GM12878 (cell line): ENCODE measurements at regions not wholly inside any gene's neighbourhood (a gene's known extent, or its start where the extent isn't known, plus 50 kb on each side); places are given as distances from the start of the nearest gene placed in this dataset.

ENCODE experiments used
- ATAC-seq: fragments of 200-7000 bp; cut with Tn5 transposase; 3 replicates; pipeline ENCODE4 v1.9.1; 2020; ENCODE audit warnings: mild to moderate bottlenecking, moderate library complexity
- BruUV-seq: library from RNA; stranded (reverse); fragments of 400-500 nt; replicated peaks from 2 replicates; lab custom pipeline; 2021; lab: Mats Ljungman, UMichigan
- CTCF ChIA-PET: fragments of 300-600 bp; sonication (Branson Sonifier 250); formaldehyde crosslinking; extraction: SDS; loops from one replicate; lab custom pipeline; 2021; ENCODE audit warnings: inconsistent platforms; lab: Yijun Ruan, JAX
- POLR2A ChIA-PET: fragments of 350-600 bp; formaldehyde crosslinking; extraction: SDS; loops from one replicate; lab custom pipeline; 2021; ENCODE audit warnings: inconsistent platforms; lab: Charles Lee
- RAD21 ChIA-PET: fragments of 300-600 bp; sonication (Branson Sonifier 250); formaldehyde crosslinking; loops from one replicate; lab custom pipeline; 2023; ENCODE audit warnings: antibody characterized with exemption; ENCODE audit not compliant: unreplicated experiment; lab: Charles Lee
- SMC1A ChIA-PET: fragments of 300-600 bp; sonication (Branson Sonifier 250); formaldehyde crosslinking; loops from one replicate; lab custom pipeline; 2023; ENCODE audit not compliant: unreplicated experiment, uncharacterized antibody; lab: Charles Lee
- DNase-seq: peaks from one replicate; pipeline ENCODE4 v3.0.0-alpha.2; 2011; ENCODE audit warnings: low read depth, low spot score
- FAIRE-seq: peaks from 3 replicates; lab custom pipeline; 2011; peaks lifted over from hg19 to GRCh38; lab: Jason Lieb, UNC
- H2AFZ ChIP-seq: 2 replicates; pipeline ENCODE4 v1.6.0; 2011; ENCODE audit warnings: low read depth, low read length, control low read depth; ENCODE audit not compliant: control insufficient read depth
- H3K27ac ChIP-seq: 2 replicates; pipeline ENCODE4 v1.5.1; 2011; ENCODE audit warnings: control low read depth; ENCODE audit not compliant: control insufficient read depth, insufficient read depth
- H3K27me3 ChIP-seq, 2 experiments: replicated peaks in 1 of 2; 2 replicates each; pipeline versions ENCODE4 v1.6.0 to v1.6.1; 2011; ENCODE audit warnings: low read length in 1 of 2; ENCODE audit not compliant: control insufficient read depth in 2 of 2, insufficient read depth in 2 of 2
- H3K36me3 ChIP-seq, 2 experiments: 2 replicates each; pipeline ENCODE4 v1.5.1; 2011; ENCODE audit warnings: low read length in 1 of 2; ENCODE audit not compliant: control insufficient read depth in 2 of 2, insufficient read depth in 2 of 2
- H3K4me1 ChIP-seq: 2 replicates; pipeline ENCODE4 v1.6.1; 2011; ENCODE audit warnings: mild to moderate bottlenecking, low read length, moderate library complexity, mixed read lengths; ENCODE audit not compliant: control insufficient read depth, insufficient read depth
- H3K4me2 ChIP-seq: 2 replicates; pipeline ENCODE4 v1.6.0; 2011; ENCODE audit warnings: control low read depth; ENCODE audit not compliant: control insufficient read depth, insufficient read depth
- H3K4me3 ChIP-seq: fragments of 200-600 bp; sonication (generic); 2 replicates; pipeline ENCODE4 v1.5.1; 2016
- H3K79me2 ChIP-seq: 2 replicates; pipeline ENCODE4 v1.6.0; 2011; ENCODE audit warnings: low read length; ENCODE audit not compliant: control insufficient read depth, insufficient read depth
- H3K9ac ChIP-seq: 2 replicates; pipeline ENCODE4 v1.8.0; 2011; ENCODE audit warnings: low read length, control low read depth, mixed read lengths; ENCODE audit not compliant: control insufficient read depth, insufficient read depth
- H3K9me3 ChIP-seq: replicated peaks from 3 replicates; pipeline ENCODE4 v1.5.1; 2011; ENCODE audit warnings: mild to moderate bottlenecking, low read length; ENCODE audit not compliant: control insufficient read depth, insufficient read depth
- H4K20me1 ChIP-seq: 2 replicates; pipeline ENCODE4 v1.6.0; 2011; ENCODE audit not compliant: control insufficient read depth, insufficient read depth
- ATF7 ChIP-seq: fragments of 450-650 bp; IDR thresholded peaks from 2 replicates; pipeline ENCODE4 v1.6.1; 2016; ENCODE audit warnings: low read depth, mild to moderate bottlenecking
- BACH1 ChIP-seq: fragments of 450-650 bp; IDR thresholded peaks from 2 replicates; pipeline ENCODE4 v1.6.1; 2017; ENCODE audit warnings: mild to moderate bottlenecking, borderline replicate concordance
- CBFB ChIP-seq: IDR thresholded peaks from 2 replicates; pipeline ENCODE4 v1.6.1; 2016; ENCODE audit warnings: antibody characterized with exemption, low read depth
- CUX1 ChIP-seq: IDR thresholded peaks from 2 replicates; pipeline ENCODE4 v1.6.1; 2012; ENCODE audit warnings: improper control_type of control experiment, low read depth, low read length; ENCODE audit not compliant: insufficient replicate concordance
- E2F8 ChIP-seq: fragments of 450-650 bp; IDR thresholded peaks from 2 replicates; pipeline ENCODE4 v1.6.1; 2018; ENCODE audit warnings: mild to moderate bottlenecking, low read depth, moderate library complexity; ENCODE audit not compliant: partially characterized antibody
- EED ChIP-seq: sonication (generic); IDR thresholded peaks from 2 replicates; pipeline ENCODE4 v1.6.1; 2016; ENCODE audit warnings: antibody characterized with exemption, low read depth
- FOXM1 ChIP-seq: IDR thresholded peaks from 2 replicates; pipeline ENCODE4 v1.6.1; 2012; ENCODE audit warnings: low read depth, mild to moderate bottlenecking, inconsistent platforms, low read length, moderate library complexity
- JUNB ChIP-seq: IDR thresholded peaks from 2 replicates; pipeline ENCODE4 v1.6.1; 2016; ENCODE audit warnings: antibody characterized with exemption, mild to moderate bottlenecking
- POLR2AphosphoS5 ChIP-seq: IDR thresholded peaks from 2 replicates; pipeline ENCODE4 v1.6.1; 2011; ENCODE audit warnings: mild to moderate bottlenecking, low read length, inconsistent platforms
- RAD21 ChIP-seq: IDR thresholded peaks from 2 replicates; pipeline ENCODE4 v1.6.1; 2011; ENCODE audit warnings: mild to moderate bottlenecking, low read depth, low read length, moderate library complexity; ENCODE audit not compliant: insufficient read depth
- SIN3A ChIP-seq: IDR thresholded peaks from 2 replicates; pipeline ENCODE4 v1.6.1; 2012; ENCODE audit warnings: low read depth, low read length, improper control_type of control experiment
- SMAD5 ChIP-seq: IDR thresholded peaks from 2 replicates; pipeline ENCODE4 v1.6.1; 2016; ENCODE audit warnings: antibody characterized with exemption, low read depth
- STAT1 ChIP-seq: fragments of 450-650 bp; conservative IDR thresholded peaks from 2 replicates; pipeline ENCODE4 v1.6.1; 2014; ENCODE audit warnings: antibody characterized with exemption, mild to moderate bottlenecking
- ZNF274 ChIP-seq: IDR thresholded peaks from one replicate; pipeline ENCODE4 v1.8.0; 2011; ENCODE audit not compliant: insufficient read length, insufficient read depth
- WGBS: methylation state at CpG from one replicate; pipeline ENCODE4 v1.1.6; 2016; ENCODE audit warnings: low lambda C conversion rate; ENCODE audit not compliant: insufficient replicate concordance, insufficient coverage; ENCODE audit errors: missing lambda C conversion rate; 5-methylcytosine and 5-hydroxymethylcytosine counted together
- in situ Hi-C: fragments of 300-500 bp; cut with MboI; formaldehyde crosslinking; loops from 9 replicates; pipeline ENCODE4 v1.14.3; 2018; ENCODE audit warnings: mixed read lengths
- intact Hi-C: fragments of 100-400 bp; cut with micrococcal nuclease; formaldehyde crosslinking; loops from one replicate; pipeline ENCODE4 v1.14.2; 2022; ENCODE audit not compliant: unreplicated experiment
- TF ChIP-seq, protein P1 (sequence below): fragments of 450-650 bp; IDR thresholded peaks from 2 replicates; pipeline ENCODE4 v1.6.1; 2017; ENCODE audit warnings: mild to moderate bottlenecking, moderate library complexity

DNA sequence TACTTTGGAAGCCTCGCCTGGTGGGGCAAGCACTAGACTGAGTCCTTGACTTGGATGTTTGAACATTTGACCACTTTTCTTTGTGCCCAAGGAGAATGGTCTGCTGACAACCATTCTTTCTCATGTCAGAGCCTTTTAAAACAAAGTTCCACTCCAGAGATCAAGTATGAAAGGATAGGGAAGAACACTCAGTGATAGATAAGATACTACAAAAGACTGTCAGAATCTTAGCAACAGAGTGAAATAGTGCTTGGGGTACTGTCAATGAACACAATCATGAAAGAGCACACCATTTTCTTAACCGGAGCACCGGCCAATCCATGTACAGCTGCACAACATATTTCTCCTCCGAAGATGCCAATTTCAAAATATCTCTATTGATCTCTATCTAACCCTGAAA, 82.8 kb upstream of the ADO start:
- H3K79me2 ChIP-seq = no peaks in the 10 kb centered on the region
- no peak overlapping the region for H3K4me3 ChIP-seq
- no peaks in the 10 kb centered on the region for H3K27me3 ChIP-seq
- WGBS = 95% methylated on average over 4 of the region's 4 CpGs
- RAD21 ChIA-PET = no interaction called here
- intact Hi-C loops = no loop called here
- CTCF ChIA-PET = no interaction called here
- H3K36me3 ChIP-seq = no peaks in the 10 kb centered on the region
- no TSS peak for BruUV-seq
- in situ Hi-C loops = no loop called here
- H2AFZ ChIP-seq = no peak overlapping the region
- H3K4me2 ChIP-seq = no peak overlapping the region
- DNase-seq (no peak), ATAC-seq (no peak), FAIRE-seq (no peak)
- no peaks in the 10 kb centered on the region for H3K9me3 ChIP-seq
- POLR2A ChIA-PET = no interaction called here
- no peaks in the 10 kb centered on the region for H3K4me1 ChIP-seq
- H3K27ac ChIP-seq = no peak overlapping the region
- no peak overlapping the region for H3K9ac ChIP-seq
- no peaks in the 10 kb centered on the region for H4K20me1 ChIP-seq
- SMC1A ChIA-PET = no interaction called here
- TF ChIP-seq EED (no peak), FOXM1 (no peak), ZNF274 (no peak), SIN3A (no peak), CBFB (no peak), ATF7 (no peak), SMAD5 (no peak), BACH1 (no peak), E2F8 (no peak), POLR2AphosphoS5 (no peak), CUX1 (no peak), RAD21 (no peak), STAT1 (no peak), JUNB (no peak)
- TF ChIP-seq, protein P1, sequence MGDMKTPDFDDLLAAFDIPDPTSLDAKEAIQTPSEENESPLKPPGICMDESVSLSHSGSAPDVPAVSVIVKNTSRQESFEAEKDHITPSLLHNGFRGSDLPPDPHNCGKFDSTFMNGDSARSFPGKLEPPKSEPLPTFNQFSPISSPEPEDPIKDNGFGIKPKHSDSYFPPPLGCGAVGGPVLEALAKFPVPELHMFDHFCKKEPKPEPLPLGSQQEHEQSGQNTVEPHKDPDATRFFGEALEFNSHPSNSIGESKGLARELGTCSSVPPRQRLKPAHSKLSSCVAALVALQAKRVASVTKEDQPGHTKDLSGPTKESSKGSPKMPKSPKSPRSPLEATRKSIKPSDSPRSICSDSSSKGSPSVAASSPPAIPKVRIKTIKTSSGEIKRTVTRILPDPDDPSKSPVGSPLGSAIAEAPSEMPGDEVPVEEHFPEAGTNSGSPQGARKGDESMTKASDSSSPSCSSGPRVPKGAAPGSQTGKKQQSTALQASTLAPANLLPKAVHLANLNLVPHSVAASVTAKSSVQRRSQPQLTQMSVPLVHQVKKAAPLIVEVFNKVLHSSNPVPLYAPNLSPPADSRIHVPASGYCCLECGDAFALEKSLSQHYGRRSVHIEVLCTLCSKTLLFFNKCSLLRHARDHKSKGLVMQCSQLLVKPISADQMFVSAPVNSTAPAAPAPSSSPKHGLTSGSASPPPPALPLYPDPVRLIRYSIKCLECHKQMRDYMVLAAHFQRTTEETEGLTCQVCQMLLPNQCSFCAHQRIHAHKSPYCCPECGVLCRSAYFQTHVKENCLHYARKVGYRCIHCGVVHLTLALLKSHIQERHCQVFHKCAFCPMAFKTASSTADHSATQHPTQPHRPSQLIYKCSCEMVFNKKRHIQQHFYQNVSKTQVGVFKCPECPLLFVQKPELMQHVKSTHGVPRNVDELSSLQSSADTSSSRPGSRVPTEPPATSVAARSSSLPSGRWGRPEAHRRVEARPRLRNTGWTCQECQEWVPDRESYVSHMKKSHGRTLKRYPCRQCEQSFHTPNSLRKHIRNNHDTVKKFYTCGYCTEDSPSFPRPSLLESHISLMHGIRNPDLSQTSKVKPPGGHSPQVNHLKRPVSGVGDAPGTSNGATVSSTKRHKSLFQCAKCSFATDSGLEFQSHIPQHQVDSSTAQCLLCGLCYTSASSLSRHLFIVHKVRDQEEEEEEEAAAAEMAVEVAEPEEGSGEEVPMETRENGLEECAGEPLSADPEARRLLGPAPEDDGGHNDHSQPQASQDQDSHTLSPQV = no peak
